ENCODE measurements at regions not wholly inside any gene's neighbourhood (a gene's known extent, or its start where the extent isn't known, plus 50 kb on each side); places are given as distances from the start of the nearest gene placed in this dataset.

DNA sequence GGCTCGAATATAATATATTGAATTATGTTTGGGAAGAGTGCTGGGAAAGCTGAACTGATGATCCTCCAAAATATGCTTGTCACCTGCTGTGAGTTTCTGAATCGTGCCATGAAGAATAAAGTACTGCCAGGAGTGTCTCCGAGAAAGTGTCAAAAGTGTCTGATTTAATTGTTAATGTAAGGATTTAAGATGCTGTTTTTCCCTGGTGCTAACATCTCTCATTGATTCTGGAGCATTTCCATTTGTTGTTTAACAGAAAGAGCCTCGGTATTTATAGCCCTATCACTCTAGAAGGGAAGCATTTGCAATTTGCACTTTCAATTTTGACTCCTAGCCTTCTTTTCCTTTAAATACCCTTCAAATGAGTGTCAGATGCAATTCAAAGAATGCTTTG is 342.2 kb downstream of the RND3 start:
- no peaks in the 10 kb centered on the region for H3K36me3 ChIP-seq
- intact Hi-C loops (cut with micrococcal nuclease), result no loop called here
- no peak for DNase-seq
- peaks cover 29% of the 10 kb centered on the region for H3K9me3 ChIP-seq (replicated peaks)
- no peak overlapping the region for H3K27ac ChIP-seq (replicated peaks)
- H3K4me1 ChIP-seq, result peaks cover 8% of the 10 kb centered on the region
- no peak overlapping the region for H3K4me3 ChIP-seq
- no peaks in the 10 kb centered on the region for H3K27me3 ChIP-seq (ENCODE audit: low read depth)
- TF ChIP-seq, protein P1, sequence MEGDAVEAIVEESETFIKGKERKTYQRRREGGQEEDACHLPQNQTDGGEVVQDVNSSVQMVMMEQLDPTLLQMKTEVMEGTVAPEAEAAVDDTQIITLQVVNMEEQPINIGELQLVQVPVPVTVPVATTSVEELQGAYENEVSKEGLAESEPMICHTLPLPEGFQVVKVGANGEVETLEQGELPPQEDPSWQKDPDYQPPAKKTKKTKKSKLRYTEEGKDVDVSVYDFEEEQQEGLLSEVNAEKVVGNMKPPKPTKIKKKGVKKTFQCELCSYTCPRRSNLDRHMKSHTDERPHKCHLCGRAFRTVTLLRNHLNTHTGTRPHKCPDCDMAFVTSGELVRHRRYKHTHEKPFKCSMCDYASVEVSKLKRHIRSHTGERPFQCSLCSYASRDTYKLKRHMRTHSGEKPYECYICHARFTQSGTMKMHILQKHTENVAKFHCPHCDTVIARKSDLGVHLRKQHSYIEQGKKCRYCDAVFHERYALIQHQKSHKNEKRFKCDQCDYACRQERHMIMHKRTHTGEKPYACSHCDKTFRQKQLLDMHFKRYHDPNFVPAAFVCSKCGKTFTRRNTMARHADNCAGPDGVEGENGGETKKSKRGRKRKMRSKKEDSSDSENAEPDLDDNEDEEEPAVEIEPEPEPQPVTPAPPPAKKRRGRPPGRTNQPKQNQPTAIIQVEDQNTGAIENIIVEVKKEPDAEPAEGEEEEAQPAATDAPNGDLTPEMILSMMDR (IDR thresholded peaks at IDR 0.05; ENCODE audit: borderline replicate concordance), result no peak

DNA sequence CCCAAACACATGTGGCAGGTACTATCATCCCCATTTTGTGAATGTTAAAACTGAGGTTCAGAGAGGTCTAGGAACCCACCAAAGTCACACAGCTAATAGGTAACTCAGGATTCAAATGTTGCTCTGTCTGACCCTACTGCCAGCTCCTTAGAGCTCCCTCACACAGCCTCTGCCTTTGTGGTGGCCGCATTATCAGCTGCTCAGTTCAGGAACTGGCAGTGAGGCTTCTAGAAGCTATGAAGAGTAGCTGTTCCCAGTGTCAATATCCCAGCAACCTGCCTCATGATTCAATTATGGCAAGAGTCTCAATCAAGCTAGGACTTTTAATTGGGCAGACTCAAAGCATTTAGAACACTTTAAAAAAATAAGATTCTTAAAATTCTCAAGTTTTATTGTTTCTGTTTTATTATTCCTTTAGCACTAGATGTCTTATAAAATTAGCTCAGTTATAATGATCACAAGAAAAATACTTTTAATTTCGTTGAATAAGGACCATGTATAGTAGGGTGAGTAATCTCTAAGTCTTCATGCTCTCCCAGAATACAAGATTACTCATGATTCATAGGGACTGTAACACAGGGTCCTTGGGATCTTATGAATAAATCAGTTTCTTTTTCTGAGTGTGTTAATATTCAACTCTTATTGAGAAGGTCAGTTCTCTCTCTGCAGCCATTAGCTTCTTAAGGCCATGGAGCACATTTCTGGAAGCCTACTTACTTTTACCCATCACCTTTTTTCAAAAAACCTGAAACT is 342.7 kb downstream of the RND3 start:
- DNase-seq, result no peak
- H3K9me3 ChIP-seq (replicated peaks), result peaks cover 29% of the 10 kb centered on the region
- peaks cover 8% of the 10 kb centered on the region for H3K4me1 ChIP-seq
- H3K27me3 ChIP-seq (ENCODE audit: low read depth), result no peaks in the 10 kb centered on the region
- H3K27ac ChIP-seq (replicated peaks), result no peak overlapping the region
- no peak overlapping the region for H3K4me3 ChIP-seq
- TF ChIP-seq, protein P1 (IDR thresholded peaks at IDR 0.05; ENCODE audit: borderline replicate concordance), result no peak
- no peaks in the 10 kb centered on the region for H3K36me3 ChIP-seq
- intact Hi-C loops (cut with micrococcal nuclease), result no loop called here

DNA sequence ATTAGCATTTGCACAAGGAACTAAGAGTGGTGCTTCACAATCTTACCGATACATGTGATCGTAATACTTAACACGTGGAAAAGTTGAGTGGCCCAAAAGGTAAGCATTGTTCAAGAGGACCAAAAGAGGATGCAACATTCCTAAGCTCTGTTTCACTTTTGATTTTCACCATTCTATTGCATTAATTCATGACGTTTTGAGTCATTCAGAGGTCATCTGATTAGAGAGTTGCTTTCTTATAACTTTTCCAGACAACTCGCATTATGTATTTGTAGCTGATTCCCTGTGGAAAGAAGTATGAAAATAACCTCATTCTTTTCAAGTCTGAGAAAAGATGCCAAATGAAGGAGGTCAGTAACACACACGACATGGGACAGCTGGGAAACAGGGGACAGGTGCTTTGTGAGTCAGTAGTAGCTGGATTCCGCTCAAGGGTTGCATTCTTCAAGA is 344.4 kb downstream of the RND3 start:
- TF ChIP-seq, protein P1 (IDR thresholded peaks at IDR 0.05; ENCODE audit: borderline replicate concordance), result no peak
- peaks cover 29% of the 10 kb centered on the region for H3K9me3 ChIP-seq (replicated peaks)
- no peak for DNase-seq

DNA sequence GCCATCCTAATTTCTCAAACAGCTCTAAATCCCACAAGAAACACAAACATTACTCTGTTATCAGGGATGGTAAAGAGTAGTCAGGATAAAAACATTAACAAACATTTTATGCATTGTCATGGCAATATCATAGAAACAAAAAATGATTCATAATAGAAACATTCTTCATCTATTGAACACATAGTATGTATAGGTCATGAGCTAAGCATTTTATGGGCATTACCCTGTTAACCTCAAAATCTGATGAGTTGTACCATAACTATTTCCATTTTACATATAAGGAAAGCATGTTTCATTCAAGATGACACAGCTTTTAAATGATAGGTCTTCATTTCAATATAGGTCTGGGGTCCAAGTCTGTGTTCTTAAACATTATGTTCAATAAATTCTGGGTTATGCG is 344.9 kb downstream of the RND3 start:
- Histone ChIP-seq H3K9me3 (replicated peaks) (peaks cover 23% of the 10 kb centered on the region), H3K4me1 (peaks cover 8% of the 10 kb centered on the region), H3K27ac (replicated peaks) (no peak overlapping the region), H3K4me3 (no peak overlapping the region), H3K36me3 (no peaks in the 10 kb centered on the region), H3K27me3 (ENCODE audit: low read depth) (no peaks in the 10 kb centered on the region)
- no peak for DNase-seq
- TF ChIP-seq, protein P1 (IDR thresholded peaks at IDR 0.05; ENCODE audit: borderline replicate concordance), result no peak
- intact Hi-C loops (cut with micrococcal nuclease), result no loop called here

More for the DNA sequence above, 344.4 kb downstream of the RND3 start:
- Histone ChIP-seq H3K27me3 (ENCODE audit: low read depth) (no peaks in the 10 kb centered on the region), H3K27ac (replicated peaks) (no peak overlapping the region), H3K4me3 (no peak overlapping the region), H3K36me3 (no peaks in the 10 kb centered on the region), H3K4me1 (peaks cover 8% of the 10 kb centered on the region)
- intact Hi-C loops (cut with micrococcal nuclease), result no loop called here

DNA sequence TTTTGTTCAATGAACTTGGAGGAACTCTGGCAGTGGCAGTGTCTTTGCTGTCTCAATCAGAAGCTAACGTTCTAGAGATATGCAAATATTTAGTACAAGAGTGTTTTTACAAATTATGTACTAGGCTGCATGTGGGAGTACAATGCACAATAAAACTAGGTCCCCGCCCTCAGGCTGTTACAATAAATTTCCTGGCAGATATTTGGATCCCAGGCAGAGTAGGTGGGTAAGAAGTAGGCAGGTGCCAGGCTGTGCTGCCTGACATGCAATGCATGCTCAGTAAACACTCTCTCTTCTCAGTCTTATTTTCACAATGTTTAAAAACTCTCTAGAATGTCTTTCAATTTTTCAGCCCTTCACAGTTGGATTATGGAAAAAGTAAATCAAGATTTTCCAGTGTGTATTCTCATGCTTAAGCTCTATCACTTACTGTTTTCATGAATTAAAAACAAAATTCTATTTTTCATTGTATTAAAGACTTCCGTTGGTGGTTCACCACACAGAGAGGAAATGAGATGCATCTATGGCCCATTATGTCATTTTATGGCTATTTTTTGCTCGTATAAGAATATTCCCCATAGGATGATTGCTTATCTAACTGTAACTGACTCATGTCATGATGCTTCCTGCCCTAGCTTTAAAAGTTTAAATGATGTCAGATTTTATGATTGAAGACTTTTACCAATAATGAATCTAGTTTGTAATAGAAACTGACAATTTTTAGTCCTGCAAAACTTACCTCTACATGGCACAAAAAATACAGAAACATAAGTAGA is 346.1 kb downstream of the RND3 start:
- H3K27me3 ChIP-seq (ENCODE audit: low read depth), result no peaks in the 10 kb centered on the region
- no peak overlapping the region for H3K4me3 ChIP-seq
- TF ChIP-seq, protein P1 (IDR thresholded peaks at IDR 0.05; ENCODE audit: borderline replicate concordance), result no peak
- peaks cover 8% of the 10 kb centered on the region for H3K4me1 ChIP-seq
- DNase-seq, result no peak
- H3K36me3 ChIP-seq, result no peaks in the 10 kb centered on the region
- no peak overlapping the region for H3K27ac ChIP-seq (replicated peaks)
- intact Hi-C loops (cut with micrococcal nuclease), result no loop called here
- H3K9me3 ChIP-seq (replicated peaks), result peaks cover 12% of the 10 kb centered on the region
